B cell (primary cell): ENCODE measurements at regions not wholly inside any gene's neighbourhood (a gene's known extent, or its start where the extent isn't known, plus 50 kb on each side); places are given as distances from the start of the nearest gene placed in this dataset.

Experiments
- ATAC-seq: fragments of 200-7000 bp; cut with Tn5 transposase; one replicate; pipeline ENCODE4 v1.10.0; 2021; ENCODE audit warnings: low read depth, mild to moderate bottlenecking, moderate number of reproducible peaks, moderate library complexity
- CTCF ChIA-PET: fragments of 350-600 bp; sonication (Branson Sonifier 250); formaldehyde crosslinking; loops from one replicate; lab custom pipeline; 2021; ENCODE audit warnings: antibody characterized with exemption, inconsistent platforms; lab: Charles Lee
- POLR2A ChIA-PET: fragments of 350-600 bp; sonication (Branson Sonifier 250); formaldehyde crosslinking; loops from one replicate; lab custom pipeline; 2021; ENCODE audit warnings: antibody characterized with exemption; lab: Charles Lee
- DNase-seq: peaks from one replicate; pipeline ENCODE4 v3.0.0; 2013
- H2AFZ ChIP-seq: 2 replicates; pipeline ENCODE4 v1.6.1; 2012; ENCODE audit warnings: mild to moderate bottlenecking, low read depth, low read length; ENCODE audit not compliant: insufficient read depth, poor library complexity, severe bottlenecking
- H3K27ac ChIP-seq, 2 donors: 1 replicate in 1 of 2; 2 replicates in 1 of 2; pipeline ENCODE4 v1.5.1; 2012 to 2013; ENCODE audit warnings: low read length in 2 of 2, mild to moderate bottlenecking in 2 of 2, moderate library complexity in 1 of 2
- H3K27me3 ChIP-seq, 4 experiments: fragments of 200-600 bp in 1 of 4; sonication (generic) in 1 of 4; replicated peaks in 1 of 4; 1 replicate in 2 of 4; 2 replicates in 2 of 4; pipeline versions ENCODE4 v1.6.1 to v1.7.0; 2013 to 2016; ENCODE audit warnings: low read length in 3 of 4, mild to moderate bottlenecking in 2 of 4, mixed read lengths in 1 of 4, moderate library complexity in 1 of 4; ENCODE audit not compliant: insufficient read depth in 4 of 4, control insufficient read depth in 3 of 4; ENCODE audit errors: control extremely low read depth in 1 of 4
- H3K36me3 ChIP-seq, 2 experiments: replicated peaks in 1 of 2; 1 replicate in 1 of 2; 2 replicates in 1 of 2; pipeline versions ENCODE4 v1.6.1 to v1.7.1; 2013; ENCODE audit warnings: low read length in 1 of 2; ENCODE audit not compliant: insufficient read depth in 2 of 2, control insufficient read depth in 1 of 2; ENCODE audit errors: control extremely low read depth in 1 of 2, extremely low read depth in 1 of 2
- H3K4me1 ChIP-seq, 2 donors: fragments of 200-600 bp in 1 of 2; sonication (generic) in 1 of 2; 1 replicate in 1 of 2; 2 replicates in 1 of 2; pipeline versions ENCODE4 v1.5.1 to v1.6.1; 2013 to 2017; ENCODE audit warnings: low read length in 2 of 2; ENCODE audit not compliant: control insufficient read depth in 2 of 2, insufficient read depth in 2 of 2
- H3K4me2 ChIP-seq: replicated peaks from 2 replicates; pipeline ENCODE3; 2012; ENCODE audit warnings: mild to moderate bottlenecking, low read depth, low read length; ENCODE audit not compliant: poor library complexity, severe bottlenecking
- H3K4me3 ChIP-seq, 5 experiments: fragments of 200-600 bp in 1 of 5; sonication (generic) in 1 of 5; 1 replicate in 3 of 5; 2 replicates in 2 of 5; pipeline versions ENCODE4 v1.5.1 to v1.7.0; 2011 to 2016; ENCODE audit warnings: low read length in 4 of 5, mild to moderate bottlenecking in 4 of 5, low read depth in 2 of 5, control low read depth in 1 of 5, moderate library complexity in 1 of 5; ENCODE audit not compliant: insufficient read depth in 1 of 5; ENCODE audit errors: control extremely low read depth in 1 of 5, extremely low read depth in 1 of 5
- H3K79me2 ChIP-seq: fragments of 200-600 bp; sonication (generic); one replicate; pipeline ENCODE4 v1.6.0; 2016; ENCODE audit warnings: low read length; ENCODE audit not compliant: control insufficient read depth, insufficient read depth
- H3K9ac ChIP-seq: fragments of 200-600 bp; sonication (generic); 2 replicates; pipeline ENCODE4 v1.6.1; 2017; ENCODE audit warnings: mild to moderate bottlenecking, low read length, moderate library complexity
- H3K9me3 ChIP-seq, 3 donors: one replicate each; pipeline versions ENCODE4 v1.6.1 to v1.7.1; 2013; ENCODE audit warnings: low read length in 2 of 3; ENCODE audit not compliant: control insufficient read depth in 2 of 3, insufficient read depth in 1 of 3; ENCODE audit errors: control extremely low read depth in 1 of 3
- H4K20me1 ChIP-seq: 2 replicates; pipeline ENCODE4 v1.6.0; 2012; ENCODE audit warnings: mild to moderate bottlenecking, low read length; ENCODE audit not compliant: insufficient read depth, control insufficient read depth, poor library complexity, severe bottlenecking
- H3K27ac Mint-ChIP-seq: one replicate; pipeline ENCODE4 v1.8.0; 2021; ENCODE audit warnings: mixed read lengths
- H3K27me3 Mint-ChIP-seq: one replicate; pipeline ENCODE4 v1.8.0; 2021; ENCODE audit warnings: mixed read lengths
- H3K4me1 Mint-ChIP-seq: one replicate; pipeline ENCODE4 v1.8.0; 2021; ENCODE audit warnings: mixed read lengths
- H3K4me3 Mint-ChIP-seq: one replicate; pipeline ENCODE4 v1.8.0; 2021; ENCODE audit warnings: mixed read lengths
- H3K9me3 Mint-ChIP-seq: one replicate; pipeline ENCODE4 v1.8.0; 2022; ENCODE audit warnings: mixed read lengths; ENCODE audit not compliant: insufficient read depth
- CTCF ChIP-seq: fragments of 200-600 bp; IDR thresholded peaks from one replicate; pipeline ENCODE4 v1.8.0; 2022; ENCODE audit warnings: antibody characterized with exemption, mild to moderate bottlenecking
- EZH2 ChIP-seq: IDR thresholded peaks from 2 replicates; pipeline ENCODE4 v1.6.1; 2012; ENCODE audit warnings: borderline replicate concordance, low read depth, mild to moderate bottlenecking, moderate library complexity, low read length; ENCODE audit not compliant: insufficient read depth, poor library complexity, severe bottlenecking
- WGBS: methylation state at CpG from one replicate; pipeline ENCODE4 v1.1.5; 2013; ENCODE audit warnings: missing lambda C conversion rate; ENCODE audit not compliant: insufficient coverage; 5-methylcytosine and 5-hydroxymethylcytosine counted together
- intact Hi-C: fragments of 100-400 bp; cut with micrococcal nuclease; formaldehyde crosslinking; loops from one replicate; pipeline ENCODE4 v1.10.0; 2022

GRCh38 chrX:10697616-10698317 is 77.4 kb upstream of the MID1 start:
- Mint-ChIP-seq H3K9me3 (no peaks in the 10 kb centered on the region), H3K4me1 (no peaks in the 10 kb centered on the region), H3K27ac (no peak overlapping the region), H3K27me3 (no peaks in the 10 kb centered on the region), H3K4me3 (no peak overlapping the region)
- DNase-seq, result no peak
- Histone ChIP-seq H3K4me1 (no peaks in the 10 kb centered on the region), H3K27ac (no peak overlapping the region), H3K4me3 (no peak overlapping the region), H2AFZ (no peak overlapping the region), H3K9me3 (no peaks in the 10 kb centered on the region), H4K20me1 (no peaks in the 10 kb centered on the region), H3K79me2 (no peaks in the 10 kb centered on the region), H3K36me3 (no peaks in the 10 kb centered on the region), H3K4me2 (no peak overlapping the region), H3K27me3 (peaks cover 0 to 3% (median 2%) of the 10 kb centered on the region in 4 experiments), H3K9ac (no peak overlapping the region)
- POLR2A ChIA-PET, result no interaction called here
- intact Hi-C loops, result no loop called here
- no peak for ATAC-seq
- 90% methylated on average over 2 of the region's 7 CpGs for WGBS
- CTCF ChIA-PET, result no interaction called here
- TF ChIP-seq CTCF (no peak), EZH2 (no peak)

GRCh38 chrX:10698318-10698640 is 77.9 kb upstream of the MID1 start:
- H3K4me3 Mint-ChIP-seq, result no peak overlapping the region
- H3K4me2 ChIP-seq, result no peak overlapping the region
- DNase-seq (no peak), ATAC-seq (no peak)
- TF ChIP-seq EZH2, result no peak
- no peak for TF ChIP-seq CTCF
- POLR2A ChIA-PET, result no interaction called here
- H3K4me3 ChIP-seq, result no peak overlapping the region
- no peaks in the 10 kb centered on the region for H3K4me1 Mint-ChIP-seq
- H3K4me1 ChIP-seq, result no peaks in the 10 kb centered on the region
- no peak overlapping the region for H3K27ac ChIP-seq
- H2AFZ ChIP-seq, result no peak overlapping the region
- no peaks in the 10 kb centered on the region for H3K79me2 ChIP-seq
- no peaks in the 10 kb centered on the region for H3K36me3 ChIP-seq
- no CpG with 5 or more reads among the region's 1 CpG for WGBS
- no peak overlapping the region for H3K9ac ChIP-seq
- intact Hi-C loops, result no loop called here
- H3K9me3 Mint-ChIP-seq, result no peaks in the 10 kb centered on the region
- no peak overlapping the region for H3K27ac Mint-ChIP-seq
- H3K9me3 ChIP-seq, result no peaks in the 10 kb centered on the region
- H3K27me3 Mint-ChIP-seq, result no peaks in the 10 kb centered on the region
- CTCF ChIA-PET, result no interaction called here
- no peaks in the 10 kb centered on the region for H4K20me1 ChIP-seq
- H3K27me3 ChIP-seq, result peaks cover 0 to 3% (median 2%) of the 10 kb centered on the region in 4 experiments
